ENCODE measurements at regions not wholly inside any gene's neighbourhood (a gene's known extent, or its start where the extent isn't known, plus 50 kb on each side); places are given as distances from the start of the nearest gene placed in this dataset.

DNA sequence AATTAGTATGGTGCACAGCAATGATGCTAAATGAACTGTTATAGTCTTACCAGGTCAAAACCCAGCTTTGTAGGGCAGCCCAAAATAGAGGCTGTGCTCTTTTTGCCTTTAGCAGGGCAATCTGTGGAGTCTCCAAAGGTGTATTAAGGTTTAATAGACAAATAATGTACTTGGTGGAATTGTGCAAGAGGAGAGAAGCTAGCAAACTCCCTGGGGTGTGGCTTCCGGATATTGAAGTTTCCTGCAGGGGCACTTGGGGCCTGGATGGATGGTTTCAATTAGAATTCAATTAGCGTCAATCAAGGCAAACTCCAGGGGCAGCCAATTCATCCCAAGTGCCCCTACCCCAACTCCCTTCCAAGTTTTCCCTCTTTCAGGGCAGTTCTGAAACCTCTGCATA, 285.8 kb downstream of the UTP18 start:
- Mint-ChIP-seq H3K27me3 (ENCODE audit: unreplicated experiment) (peaks cover 66% of the 10 kb centered on the region), H3K9me3 (ENCODE audit: low read depth, unreplicated experiment) (no peaks in the 10 kb centered on the region), H3K27ac (ENCODE audit: unreplicated experiment) (no peak overlapping the region), H3K36me3 (ENCODE audit: insufficient read depth, unreplicated experiment) (no peaks in the 10 kb centered on the region), H3K4me3 (ENCODE audit: low read depth, unreplicated experiment) (no peak overlapping the region), H3K4me1 (ENCODE audit: low read depth, unreplicated experiment) (no peaks in the 10 kb centered on the region)
- no TSS peak for BruUV-seq (replicated peaks)
- CTCF ChIA-PET = interaction anchor here (1.2 kb wide), 1 partner anchor 10 kb away, joined by 3 read pairs; no protein-coding TSS in a partner anchor
- intact Hi-C loops (cut with micrococcal nuclease; ENCODE audit: unreplicated experiment) = no loop called here
- TF ChIP-seq, protein P1, sequence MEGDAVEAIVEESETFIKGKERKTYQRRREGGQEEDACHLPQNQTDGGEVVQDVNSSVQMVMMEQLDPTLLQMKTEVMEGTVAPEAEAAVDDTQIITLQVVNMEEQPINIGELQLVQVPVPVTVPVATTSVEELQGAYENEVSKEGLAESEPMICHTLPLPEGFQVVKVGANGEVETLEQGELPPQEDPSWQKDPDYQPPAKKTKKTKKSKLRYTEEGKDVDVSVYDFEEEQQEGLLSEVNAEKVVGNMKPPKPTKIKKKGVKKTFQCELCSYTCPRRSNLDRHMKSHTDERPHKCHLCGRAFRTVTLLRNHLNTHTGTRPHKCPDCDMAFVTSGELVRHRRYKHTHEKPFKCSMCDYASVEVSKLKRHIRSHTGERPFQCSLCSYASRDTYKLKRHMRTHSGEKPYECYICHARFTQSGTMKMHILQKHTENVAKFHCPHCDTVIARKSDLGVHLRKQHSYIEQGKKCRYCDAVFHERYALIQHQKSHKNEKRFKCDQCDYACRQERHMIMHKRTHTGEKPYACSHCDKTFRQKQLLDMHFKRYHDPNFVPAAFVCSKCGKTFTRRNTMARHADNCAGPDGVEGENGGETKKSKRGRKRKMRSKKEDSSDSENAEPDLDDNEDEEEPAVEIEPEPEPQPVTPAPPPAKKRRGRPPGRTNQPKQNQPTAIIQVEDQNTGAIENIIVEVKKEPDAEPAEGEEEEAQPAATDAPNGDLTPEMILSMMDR (IDR thresholded peaks at IDR 0.05; ENCODE audit: unreplicated experiment) = no peak
- DNase-seq = no peak

DNA sequence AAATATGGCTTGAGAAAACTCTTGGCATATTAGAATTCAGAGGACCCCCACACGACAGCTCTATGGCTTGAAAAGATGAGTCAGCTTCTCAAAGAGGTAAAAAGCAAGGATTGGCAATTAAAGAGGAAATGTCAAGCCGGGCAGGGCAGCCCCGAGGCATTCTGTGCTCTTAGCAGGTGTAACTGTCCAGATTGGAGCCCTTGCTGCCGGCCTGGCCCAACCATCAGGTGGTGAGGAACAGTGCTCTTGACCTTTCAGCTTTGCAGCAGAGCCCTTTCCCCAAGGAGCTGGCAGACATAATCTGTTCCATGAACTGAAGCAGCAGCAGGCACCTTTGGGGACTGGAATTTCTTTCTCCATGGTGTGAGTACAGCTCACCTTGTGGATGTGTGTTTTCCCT, 287.8 kb downstream of the UTP18 start:
- BruUV-seq (replicated peaks) = no TSS peak
- DNase-seq = no peak
- CTCF ChIA-PET = no interaction called here
- TF ChIP-seq, protein P1 (IDR thresholded peaks at IDR 0.05; ENCODE audit: unreplicated experiment) = no peak
- H3K36me3 Mint-ChIP-seq (ENCODE audit: insufficient read depth, unreplicated experiment) = no peaks in the 10 kb centered on the region
- H3K4me1 Mint-ChIP-seq (ENCODE audit: low read depth, unreplicated experiment) = no peaks in the 10 kb centered on the region
- H3K27ac Mint-ChIP-seq (ENCODE audit: unreplicated experiment) = no peak overlapping the region
- peaks cover 70% of the 10 kb centered on the region for H3K27me3 Mint-ChIP-seq (ENCODE audit: unreplicated experiment)
- intact Hi-C loops (cut with micrococcal nuclease; ENCODE audit: unreplicated experiment) = no loop called here
- H3K4me3 Mint-ChIP-seq (ENCODE audit: low read depth, unreplicated experiment) = no peak overlapping the region
- H3K9me3 Mint-ChIP-seq (ENCODE audit: low read depth, unreplicated experiment) = no peaks in the 10 kb centered on the region

DNA sequence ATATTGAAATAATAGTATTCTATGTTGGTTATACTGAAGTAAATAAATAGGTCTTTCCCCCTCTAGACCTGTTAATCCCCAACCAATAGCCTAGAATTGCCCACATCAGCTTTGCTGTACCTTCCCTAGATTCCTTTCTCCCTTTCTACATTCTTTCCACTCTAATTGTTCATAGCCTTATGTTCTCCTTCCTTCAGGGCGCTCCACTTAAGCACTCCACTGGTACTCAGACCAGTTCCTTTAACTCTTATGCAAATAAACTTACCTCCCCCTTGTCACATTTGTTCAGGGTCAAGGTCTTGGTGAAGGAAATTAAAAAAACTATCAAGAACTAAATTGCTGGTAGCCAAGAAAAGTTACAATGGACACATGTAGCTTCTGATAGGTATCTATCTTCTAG, 294.8 kb downstream of the UTP18 start:
- H3K36me3 Mint-ChIP-seq (ENCODE audit: insufficient read depth, unreplicated experiment) = no peaks in the 10 kb centered on the region
- DNase-seq = no peak
- intact Hi-C loops (cut with micrococcal nuclease; ENCODE audit: unreplicated experiment) = no loop called here
- no TSS peak for BruUV-seq (replicated peaks)
- no peaks in the 10 kb centered on the region for H3K9me3 Mint-ChIP-seq (ENCODE audit: low read depth, unreplicated experiment)
- H3K27ac Mint-ChIP-seq (ENCODE audit: unreplicated experiment) = no peak overlapping the region
- no peak overlapping the region for H3K4me3 Mint-ChIP-seq (ENCODE audit: low read depth, unreplicated experiment)
- peaks cover 91% of the 10 kb centered on the region for H3K27me3 Mint-ChIP-seq (ENCODE audit: unreplicated experiment)
- TF ChIP-seq, protein P1 (IDR thresholded peaks at IDR 0.05; ENCODE audit: unreplicated experiment) = no peak
- CTCF ChIA-PET = interaction anchor here (0.8 kb wide), 1 partner anchor 12 kb away, joined by 3 read pairs; no protein-coding TSS in a partner anchor
- H3K4me1 Mint-ChIP-seq (ENCODE audit: low read depth, unreplicated experiment) = no peaks in the 10 kb centered on the region

DNA sequence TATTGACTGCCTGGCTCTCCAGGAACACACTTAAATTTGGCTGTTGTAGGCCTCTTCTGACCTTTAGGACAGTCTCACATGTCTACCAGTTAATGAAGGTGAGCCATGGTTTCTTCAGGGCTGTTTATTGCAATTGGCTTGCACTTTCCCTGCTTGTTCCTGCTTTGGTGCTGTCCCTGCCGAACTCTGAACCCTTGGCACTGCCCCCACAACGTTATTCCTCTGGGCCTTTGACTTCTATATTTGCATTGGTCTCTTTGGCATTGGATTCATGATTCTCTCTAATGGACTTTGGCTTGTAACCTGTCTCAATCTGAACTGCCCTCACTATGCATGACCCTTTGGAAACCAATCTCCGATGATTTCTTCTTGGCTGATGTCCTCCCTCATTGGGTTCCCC, 299.4 kb downstream of the UTP18 start:
- Mint-ChIP-seq H3K9me3 (ENCODE audit: low read depth, unreplicated experiment) (no peaks in the 10 kb centered on the region), H3K4me3 (ENCODE audit: low read depth, unreplicated experiment) (no peak overlapping the region), H3K4me1 (ENCODE audit: low read depth, unreplicated experiment) (no peaks in the 10 kb centered on the region), H3K27ac (ENCODE audit: unreplicated experiment) (no peak overlapping the region), H3K36me3 (ENCODE audit: insufficient read depth, unreplicated experiment) (no peaks in the 10 kb centered on the region), H3K27me3 (ENCODE audit: unreplicated experiment) (peaks cover 98% of the 10 kb centered on the region)
- TF ChIP-seq, protein P1 (IDR thresholded peaks at IDR 0.05; ENCODE audit: unreplicated experiment) = no peak
- intact Hi-C loops (cut with micrococcal nuclease; ENCODE audit: unreplicated experiment) = no loop called here
- no peak for DNase-seq
- BruUV-seq (replicated peaks) = no TSS peak
- CTCF ChIA-PET = no interaction called here
